ENCODE measurements at regions not wholly inside any gene's neighbourhood (a gene's known extent, or its start where the extent isn't known, plus 50 kb on each side); places are given as distances from the start of the nearest gene placed in this dataset.

- TF ChIP-seq, protein P1, sequence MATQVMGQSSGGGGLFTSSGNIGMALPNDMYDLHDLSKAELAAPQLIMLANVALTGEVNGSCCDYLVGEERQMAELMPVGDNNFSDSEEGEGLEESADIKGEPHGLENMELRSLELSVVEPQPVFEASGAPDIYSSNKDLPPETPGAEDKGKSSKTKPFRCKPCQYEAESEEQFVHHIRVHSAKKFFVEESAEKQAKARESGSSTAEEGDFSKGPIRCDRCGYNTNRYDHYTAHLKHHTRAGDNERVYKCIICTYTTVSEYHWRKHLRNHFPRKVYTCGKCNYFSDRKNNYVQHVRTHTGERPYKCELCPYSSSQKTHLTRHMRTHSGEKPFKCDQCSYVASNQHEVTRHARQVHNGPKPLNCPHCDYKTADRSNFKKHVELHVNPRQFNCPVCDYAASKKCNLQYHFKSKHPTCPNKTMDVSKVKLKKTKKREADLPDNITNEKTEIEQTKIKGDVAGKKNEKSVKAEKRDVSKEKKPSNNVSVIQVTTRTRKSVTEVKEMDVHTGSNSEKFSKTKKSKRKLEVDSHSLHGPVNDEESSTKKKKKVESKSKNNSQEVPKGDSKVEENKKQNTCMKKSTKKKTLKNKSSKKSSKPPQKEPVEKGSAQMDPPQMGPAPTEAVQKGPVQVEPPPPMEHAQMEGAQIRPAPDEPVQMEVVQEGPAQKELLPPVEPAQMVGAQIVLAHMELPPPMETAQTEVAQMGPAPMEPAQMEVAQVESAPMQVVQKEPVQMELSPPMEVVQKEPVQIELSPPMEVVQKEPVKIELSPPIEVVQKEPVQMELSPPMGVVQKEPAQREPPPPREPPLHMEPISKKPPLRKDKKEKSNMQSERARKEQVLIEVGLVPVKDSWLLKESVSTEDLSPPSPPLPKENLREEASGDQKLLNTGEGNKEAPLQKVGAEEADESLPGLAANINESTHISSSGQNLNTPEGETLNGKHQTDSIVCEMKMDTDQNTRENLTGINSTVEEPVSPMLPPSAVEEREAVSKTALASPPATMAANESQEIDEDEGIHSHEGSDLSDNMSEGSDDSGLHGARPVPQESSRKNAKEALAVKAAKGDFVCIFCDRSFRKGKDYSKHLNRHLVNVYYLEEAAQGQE (IDR thresholded peaks at IDR 0.05; ENCODE audit: low read depth, low read length): no peak
- TF ChIP-seq, protein P2, sequence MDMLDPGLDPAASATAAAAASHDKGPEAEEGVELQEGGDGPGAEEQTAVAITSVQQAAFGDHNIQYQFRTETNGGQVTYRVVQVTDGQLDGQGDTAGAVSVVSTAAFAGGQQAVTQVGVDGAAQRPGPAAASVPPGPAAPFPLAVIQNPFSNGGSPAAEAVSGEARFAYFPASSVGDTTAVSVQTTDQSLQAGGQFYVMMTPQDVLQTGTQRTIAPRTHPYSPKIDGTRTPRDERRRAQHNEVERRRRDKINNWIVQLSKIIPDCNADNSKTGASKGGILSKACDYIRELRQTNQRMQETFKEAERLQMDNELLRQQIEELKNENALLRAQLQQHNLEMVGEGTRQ (IDR thresholded peaks at IDR 0.05; ENCODE audit: borderline replicate concordance, low read depth, low read length): no peak
Observed at GRCh38 chr9:7491641-7492040, 307.9 kb downstream of the DMAC1 start (continued).

- Histone ChIP-seq H3F3A (replicated peaks; ENCODE audit: insufficient read depth) (no peaks in the 10 kb centered on the region), H3K4me2 (no peak overlapping the region), H3K4me1 (ENCODE audit: control insufficient read depth in 1 of 2, insufficient read depth in 2 of 2, low read depth in 1 of 2, low read length in 1 of 2) (peaks cover 0 to 18% of the 10 kb centered on the region in 2 experiments; a peak in 2 of 4 replicates), H3K27ac (ENCODE audit: low read depth in 2 of 2, low read length in 1 of 2) (no peak overlapping the region; a peak in 1 of 4 replicates), H3K36me3 (replicated peaks in 1 of 2; ENCODE audit: control insufficient read depth in 1 of 2, insufficient read depth in 2 of 2, low read length in 1 of 2) (no peaks in the 10 kb centered on the region), H3K9me3 (no peaks in the 10 kb centered on the region), H3K9me2 (no peaks in the 10 kb centered on the region), H3K27me3 (ENCODE audit: insufficient read depth) (no peaks in the 10 kb centered on the region), H3K4me3 (ENCODE audit: low read depth in 2 of 2, low read length in 1 of 2) (no peak overlapping the region), H2AFZ (ENCODE audit: low read depth) (no peak overlapping the region), H3K9ac (no peak overlapping the region), H3K79me2 (ENCODE audit: insufficient read depth) (no peaks in the 10 kb centered on the region), H4K20me1 (ENCODE audit: insufficient read depth) (no peaks in the 10 kb centered on the region)
- POLR2A ChIA-PET: no interaction called here
- CTCF ChIA-PET: interaction anchor here (0.6 to 2.5 kb wide), 3 partner anchors 27 to 437 kb away, joined by 3 to 9 read pairs (median 6); no protein-coding TSS in a partner anchor
- no peak for TF ChIP-seq IRF3 (IDR thresholded peaks at IDR 0.05; ENCODE audit: low read depth, low read length)
- TF ChIP-seq TCF12 (IDR thresholded peaks at IDR 0.05): no peak
- no peak for TF ChIP-seq NRF1 (IDR thresholded peaks at IDR 0.05; ENCODE audit: low read depth, low read length)
- DNase-seq: no peak
- 79% methylated on average over 4 of the region's 4 CpGs for WGBS (ENCODE audit: low lambda C conversion rate)
Observed at GRCh38 chr9:7490317-7491108, 309.1 kb downstream of the DMAC1 start.

DNA sequence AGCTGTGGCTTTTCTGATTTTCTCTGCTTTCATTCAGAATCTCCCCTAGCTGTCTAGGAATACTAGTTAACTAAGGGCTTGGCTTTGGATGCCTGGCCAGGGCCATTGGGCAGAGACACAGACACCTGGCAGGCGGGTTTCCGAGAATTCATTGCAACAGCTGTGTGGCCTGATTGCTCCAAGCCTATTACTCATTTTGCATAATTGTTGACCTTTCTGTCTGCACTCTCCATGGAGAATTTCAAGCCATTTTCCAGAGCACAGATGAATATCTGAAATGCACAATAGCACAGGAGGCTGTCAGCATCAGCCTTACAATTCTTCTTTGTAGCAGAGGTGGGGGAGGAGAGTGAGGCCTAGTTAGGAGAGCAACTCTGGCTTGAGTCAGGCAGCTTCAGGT, 310.5 kb downstream of the DMAC1 start:
- DNase-seq: peak; percentile 38
- no peak for TF ChIP-seq NRF1 (IDR thresholded peaks at IDR 0.05; ENCODE audit: low read depth, low read length)
- no peak for TF ChIP-seq ELF1 (IDR thresholded peaks at IDR 0.05)
- TF ChIP-seq, protein P1 (IDR thresholded peaks at IDR 0.05; ENCODE audit: low read depth, low read length): no peak
- no peak for TF ChIP-seq TCF12 (IDR thresholded peaks at IDR 0.05)
- no peak for TF ChIP-seq FOXM1 (IDR thresholded peaks at IDR 0.05; ENCODE audit: low read depth)
- TF ChIP-seq CTCF (IDR thresholded peaks at IDR 0.05): no peak
- TF ChIP-seq GABPA (IDR thresholded peaks at IDR 0.05; ENCODE audit: low read depth): no peak
- no peak for TF ChIP-seq NFIC (IDR thresholded peaks at IDR 0.05; ENCODE audit: borderline replicate concordance)

More for the DNA sequence above, 310.5 kb downstream of the DMAC1 start:
- CTCF ChIA-PET: interaction anchor here (0.6 to 2.5 kb wide), 5 partner anchors 10 to 436 kb away, joined by 3 to 9 read pairs (median 3); no protein-coding TSS in a partner anchor
- no peaks in the 10 kb centered on the region for H3K9me3 ChIP-seq
- no peak overlapping the region for H2AFZ ChIP-seq (ENCODE audit: low read depth)
- 16% methylated on average over 2 of the region's 2 CpGs for WGBS (ENCODE audit: low lambda C conversion rate)
- no peaks in the 10 kb centered on the region for H3K36me3 ChIP-seq (replicated peaks in 1 of 2; ENCODE audit: control insufficient read depth in 1 of 2, insufficient read depth in 2 of 2, low read length in 1 of 2)
- POLR2A ChIA-PET: no interaction called here
- no peaks in the 10 kb centered on the region for H3F3A ChIP-seq (replicated peaks; ENCODE audit: insufficient read depth)
- H3K27me3 ChIP-seq (ENCODE audit: insufficient read depth): no peaks in the 10 kb centered on the region
- peak overlapping the region in 1 of 2 experiments; percentile 75; a peak in 2 of 4 replicates for H3K27ac ChIP-seq (ENCODE audit: low read depth in 2 of 2, low read length in 1 of 2)
- no peak overlapping the region for H3K4me3 ChIP-seq (ENCODE audit: low read depth in 2 of 2, low read length in 1 of 2)
- H4K20me1 ChIP-seq (ENCODE audit: insufficient read depth): no peaks in the 10 kb centered on the region
- H3K4me1 ChIP-seq (ENCODE audit: control insufficient read depth in 1 of 2, insufficient read depth in 2 of 2, low read depth in 1 of 2, low read length in 1 of 2): peaks cover 0 to 18% of the 10 kb centered on the region in 2 experiments; a peak in 2 of 4 replicates
- H3K9me2 ChIP-seq: no peaks in the 10 kb centered on the region
- H3K79me2 ChIP-seq (ENCODE audit: insufficient read depth): no peaks in the 10 kb centered on the region
- no peak overlapping the region for H3K9ac ChIP-seq
- H3K4me2 ChIP-seq: no peak overlapping the region

All from SK-N-SH (cell line).